ENCODE measurements at regions not wholly inside any gene's neighbourhood (a gene's known extent, or its start where the extent isn't known, plus 50 kb on each side); places are given as distances from the start of the nearest gene placed in this dataset.

DNA sequence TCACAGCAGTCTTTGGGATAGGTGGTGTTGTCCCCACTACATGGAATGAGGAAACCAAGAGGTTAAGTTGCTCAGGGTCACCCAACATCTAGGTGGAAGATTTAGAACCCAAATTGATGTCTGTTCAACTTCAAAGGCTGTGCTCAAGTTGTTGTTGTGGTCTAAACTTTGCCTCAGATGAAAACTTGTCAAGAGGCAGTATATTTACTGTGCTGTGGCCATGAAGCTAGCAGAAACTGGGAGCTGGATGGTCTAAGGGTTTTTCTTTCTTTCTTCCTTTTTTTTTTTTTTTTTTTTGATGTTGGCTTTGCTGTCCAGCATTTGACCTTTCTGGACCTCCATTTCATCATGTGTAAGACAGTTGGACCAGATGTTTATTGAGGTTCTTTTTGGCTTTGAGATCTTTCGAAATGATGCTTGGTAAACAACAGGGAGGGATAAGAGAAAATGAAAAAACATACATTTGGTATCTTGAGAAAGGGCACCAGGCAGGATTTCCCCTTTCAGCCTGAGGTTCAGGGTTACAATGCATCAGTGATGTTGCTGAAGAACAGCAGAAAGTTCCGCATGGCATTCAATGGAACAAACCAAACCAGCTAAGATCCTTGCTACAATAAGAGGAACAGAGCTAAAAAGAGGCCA lies 166.2 kb upstream of the RPS6KA3 start:
- DNase-seq (ENCODE audit: low read depth): no peak
- ChIA-PET CTCF (interaction anchor here (1.1 kb wide), 1 partner anchor 180 kb away, joined by 3 read pairs; no protein-coding TSS in a partner anchor), POLR2A (no interaction called here)
- H3K36me3 ChIP-seq (ENCODE audit: control insufficient read depth, insufficient read depth, low read length): no peaks in the 10 kb centered on the region
- TF ChIP-seq, protein P1, sequence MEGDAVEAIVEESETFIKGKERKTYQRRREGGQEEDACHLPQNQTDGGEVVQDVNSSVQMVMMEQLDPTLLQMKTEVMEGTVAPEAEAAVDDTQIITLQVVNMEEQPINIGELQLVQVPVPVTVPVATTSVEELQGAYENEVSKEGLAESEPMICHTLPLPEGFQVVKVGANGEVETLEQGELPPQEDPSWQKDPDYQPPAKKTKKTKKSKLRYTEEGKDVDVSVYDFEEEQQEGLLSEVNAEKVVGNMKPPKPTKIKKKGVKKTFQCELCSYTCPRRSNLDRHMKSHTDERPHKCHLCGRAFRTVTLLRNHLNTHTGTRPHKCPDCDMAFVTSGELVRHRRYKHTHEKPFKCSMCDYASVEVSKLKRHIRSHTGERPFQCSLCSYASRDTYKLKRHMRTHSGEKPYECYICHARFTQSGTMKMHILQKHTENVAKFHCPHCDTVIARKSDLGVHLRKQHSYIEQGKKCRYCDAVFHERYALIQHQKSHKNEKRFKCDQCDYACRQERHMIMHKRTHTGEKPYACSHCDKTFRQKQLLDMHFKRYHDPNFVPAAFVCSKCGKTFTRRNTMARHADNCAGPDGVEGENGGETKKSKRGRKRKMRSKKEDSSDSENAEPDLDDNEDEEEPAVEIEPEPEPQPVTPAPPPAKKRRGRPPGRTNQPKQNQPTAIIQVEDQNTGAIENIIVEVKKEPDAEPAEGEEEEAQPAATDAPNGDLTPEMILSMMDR (IDR thresholded peaks at IDR 0.05; ENCODE audit: insufficient read depth, low read depth, low read length): no peak
- H3K4me3 ChIP-seq (ENCODE audit: low read depth, low read length): no peak overlapping the region
- H3K27me3 ChIP-seq (ENCODE audit: control insufficient read depth, insufficient read depth, low read length): no peaks in the 10 kb centered on the region

DNA sequence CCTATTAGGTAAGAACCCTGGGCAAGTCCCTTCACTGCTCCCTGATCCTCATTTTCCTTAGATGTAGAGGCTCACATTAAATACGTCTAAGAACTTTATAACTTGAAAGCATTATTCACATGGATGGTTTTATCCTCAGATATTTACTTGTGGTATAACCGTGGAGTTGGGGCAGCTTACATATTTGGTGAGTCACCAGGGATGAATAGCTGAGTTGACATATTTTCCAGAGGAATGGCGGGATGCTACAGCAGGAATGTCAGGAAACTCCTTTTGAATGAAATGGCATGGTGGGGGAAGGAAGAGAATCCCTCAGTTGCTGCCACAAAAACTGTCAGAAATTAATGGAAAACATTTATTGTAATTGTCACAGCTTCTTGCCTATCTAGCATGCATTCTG lies 165.3 kb upstream of the RPS6KA3 start:
- no peak overlapping the region for H3K4me3 ChIP-seq (ENCODE audit: low read depth, low read length)
- no peak for DNase-seq (ENCODE audit: low read depth)
- CTCF ChIA-PET: interaction anchor here (0.6 to 1.1 kb wide), 2 partner anchors 98 to 179 kb away, joined by 3 to 4 read pairs; no protein-coding TSS in a partner anchor
- TF ChIP-seq, protein P1 (IDR thresholded peaks at IDR 0.05; ENCODE audit: insufficient read depth, low read depth, low read length): no peak
- no peaks in the 10 kb centered on the region for H3K36me3 ChIP-seq (ENCODE audit: control insufficient read depth, insufficient read depth, low read length)
- H3K27me3 ChIP-seq (ENCODE audit: control insufficient read depth, insufficient read depth, low read length): no peaks in the 10 kb centered on the region
- POLR2A ChIA-PET: no interaction called here

DNA sequence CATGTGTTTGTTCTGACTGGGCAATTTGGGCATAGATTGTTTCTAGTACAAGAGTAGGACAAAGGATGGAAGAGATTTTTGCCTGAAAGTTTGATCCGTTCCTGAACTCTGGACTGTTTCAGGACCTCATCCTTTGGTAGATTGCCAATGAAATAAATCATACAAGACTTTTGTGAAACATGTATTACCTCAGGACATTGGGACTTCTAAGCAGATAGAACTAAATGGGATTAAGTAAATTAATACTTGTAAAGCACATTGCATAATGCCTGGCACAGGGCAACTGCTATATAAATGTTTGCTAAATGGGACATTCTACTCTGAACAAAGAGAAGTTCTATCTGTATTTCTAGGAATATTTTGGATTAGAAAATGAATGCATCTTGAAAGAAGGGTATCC lies 164.8 kb upstream of the RPS6KA3 start:
- ChIA-PET CTCF (no interaction called here), POLR2A (no interaction called here)
- no peak for DNase-seq (ENCODE audit: low read depth)
- TF ChIP-seq, protein P1 (IDR thresholded peaks at IDR 0.05; ENCODE audit: insufficient read depth, low read depth, low read length): no peak
- no peaks in the 10 kb centered on the region for H3K36me3 ChIP-seq (ENCODE audit: control insufficient read depth, insufficient read depth, low read length)
- no peak overlapping the region for H3K4me3 ChIP-seq (ENCODE audit: low read depth, low read length)
- H3K27me3 ChIP-seq (ENCODE audit: control insufficient read depth, insufficient read depth, low read length): no peaks in the 10 kb centered on the region

DNA sequence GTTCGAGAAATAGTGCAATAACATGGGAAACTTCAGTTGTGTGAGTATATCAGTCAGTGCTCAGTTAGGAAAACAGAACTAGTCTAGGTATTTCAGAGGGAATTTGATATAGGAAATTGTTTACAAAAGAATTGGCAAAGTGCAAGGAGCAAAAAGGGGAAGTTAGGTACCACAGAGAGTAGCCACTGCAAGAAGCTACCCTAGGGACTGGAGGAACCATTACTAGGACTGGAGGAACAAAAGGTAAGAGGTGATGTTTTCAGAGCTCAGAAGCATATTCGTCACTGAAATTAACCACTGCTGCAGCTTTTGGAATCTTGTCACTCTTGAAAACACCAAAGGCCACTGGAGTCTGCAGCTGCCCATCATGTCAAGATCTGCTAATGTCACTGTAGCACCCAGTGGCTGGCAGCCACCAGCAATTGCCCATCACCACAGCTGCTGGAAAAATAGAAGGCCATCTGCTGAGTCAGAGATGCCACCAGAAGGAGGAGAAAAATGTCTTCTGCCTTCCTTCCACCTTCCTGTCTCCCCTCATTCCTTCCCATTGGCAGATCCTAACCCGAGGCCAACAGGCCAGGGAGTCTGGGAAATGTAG lies 160.6 kb upstream of the RPS6KA3 start:
- no peak for DNase-seq (ENCODE audit: low read depth)
- no peaks in the 10 kb centered on the region for H3K36me3 ChIP-seq (ENCODE audit: control insufficient read depth, insufficient read depth, low read length)
- ChIA-PET POLR2A (no interaction called here), CTCF (no interaction called here)
- TF ChIP-seq, protein P1 (IDR thresholded peaks at IDR 0.05; ENCODE audit: insufficient read depth, low read depth, low read length): no peak
- H3K27me3 ChIP-seq (ENCODE audit: control insufficient read depth, insufficient read depth, low read length): no peaks in the 10 kb centered on the region
- no peak overlapping the region for H3K4me3 ChIP-seq (ENCODE audit: low read depth, low read length)

DNA sequence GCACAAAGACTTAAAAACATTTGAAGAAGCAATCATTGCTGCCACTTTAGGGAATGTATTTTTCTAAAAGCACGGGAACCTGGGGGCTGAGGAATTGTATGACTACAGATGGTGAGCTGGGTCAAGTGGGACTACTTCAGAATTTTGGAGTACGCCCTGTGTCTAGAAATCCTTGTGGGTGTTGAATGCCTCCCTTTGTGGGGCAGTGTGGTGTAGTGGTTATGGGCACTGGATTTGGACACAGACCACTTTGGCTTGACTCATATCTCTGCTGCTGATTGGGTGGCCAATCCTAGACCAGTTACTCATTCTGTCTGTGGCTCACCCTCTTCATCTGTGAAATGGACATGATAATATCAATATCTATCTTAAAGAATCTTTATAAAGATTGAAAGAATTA lies 155.0 kb upstream of the RPS6KA3 start:
- TF ChIP-seq, protein P1 (IDR thresholded peaks at IDR 0.05; ENCODE audit: insufficient read depth, low read depth, low read length): no peak
- ChIA-PET POLR2A (no interaction called here), CTCF (interaction anchor here (0.8 kb wide), 1 partner anchor 14 kb away, joined by 3 read pairs; no protein-coding TSS in a partner anchor)
- Histone ChIP-seq H3K4me3 (ENCODE audit: low read depth, low read length) (no peak overlapping the region), H3K27me3 (ENCODE audit: control insufficient read depth, insufficient read depth, low read length) (no peaks in the 10 kb centered on the region), H3K36me3 (ENCODE audit: control insufficient read depth, insufficient read depth, low read length) (no peaks in the 10 kb centered on the region)
- no peak for DNase-seq (ENCODE audit: low read depth)

Measured in BJ (cell line).